Gastrocnemius medialis (tissue), 4 donors: ENCODE measurements at regions not wholly inside any gene's neighbourhood (a gene's known extent, or its start where the extent isn't known, plus 50 kb on each side); places are given as distances from the start of the nearest gene placed in this dataset.

Experiments used
- CTCF ChIP-seq, 5 experiments: fragments of 450-650 bp in 3 of 5; fragments of 200-600 bp in 2 of 5; sonication (generic) in 2 of 5; IDR thresholded peaks in 4 of 5; conservative IDR thresholded peaks in 1 of 5; 1 replicate in 4 of 5; 2 replicates in 1 of 5; pipeline ENCODE4 v1.5.1; 2016 to 2019; ENCODE audit warnings: antibody characterized with exemption in 5 of 5, mild to moderate bottlenecking in 3 of 5, moderate library complexity in 3 of 5
- POLR2A ChIP-seq, 2 donors: fragments of 450-650 bp; IDR thresholded peaks; one replicate each; pipeline ENCODE4 v1.6.1; 2017; ENCODE audit warnings: antibody characterized with exemption in 2 of 2, mild to moderate bottlenecking in 2 of 2, moderate library complexity in 2 of 2

- TF ChIP-seq CTCF (IDR thresholded peaks at IDR 0.05 in 4 of 5, conservative IDR thresholded peaks at IDR 0.05 in 1 of 5) (no peak), POLR2A (IDR thresholded peaks at IDR 0.05) (no peak)
These were observed 163.0 kb upstream of the GORAB start for GRCh38 chr1:170369000-170369399.
